COLO668 (cell line): ENCODE measurements at regions not wholly inside any gene's neighbourhood (a gene's known extent, or its start where the extent isn't known, plus 50 kb on each side); places are given as distances from the start of the nearest gene placed in this dataset.
A peak's percentile ranks its signal among the peaks of the same experiment; 100 is the strongest.

Experiments
- DNase-seq: peaks from one replicate; lab custom pipeline; 2025; ENCODE audit not compliant: unreplicated experiment; lab: John Stamatoyannopoulos, UW

DNA sequence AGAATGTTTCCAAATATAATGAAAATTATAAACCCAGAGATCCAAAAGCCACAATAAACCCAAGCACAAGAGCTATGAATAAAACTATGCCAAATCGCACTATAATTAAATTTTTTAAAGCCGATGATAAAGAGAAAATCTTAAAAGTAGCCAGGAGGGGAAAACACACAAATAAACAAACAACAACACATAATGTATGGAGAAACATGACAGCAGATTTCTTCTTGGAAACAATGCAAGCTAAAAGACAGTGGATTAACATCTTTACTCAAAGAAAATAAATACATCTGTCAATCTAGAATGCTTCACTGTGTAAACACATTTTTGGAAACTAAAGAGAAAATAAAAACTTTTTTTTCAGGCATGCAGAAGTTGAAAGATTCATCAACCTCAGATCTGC lies 53.0 kb upstream of the SMOX start:
- DNase-seq, result no peak

DNA sequence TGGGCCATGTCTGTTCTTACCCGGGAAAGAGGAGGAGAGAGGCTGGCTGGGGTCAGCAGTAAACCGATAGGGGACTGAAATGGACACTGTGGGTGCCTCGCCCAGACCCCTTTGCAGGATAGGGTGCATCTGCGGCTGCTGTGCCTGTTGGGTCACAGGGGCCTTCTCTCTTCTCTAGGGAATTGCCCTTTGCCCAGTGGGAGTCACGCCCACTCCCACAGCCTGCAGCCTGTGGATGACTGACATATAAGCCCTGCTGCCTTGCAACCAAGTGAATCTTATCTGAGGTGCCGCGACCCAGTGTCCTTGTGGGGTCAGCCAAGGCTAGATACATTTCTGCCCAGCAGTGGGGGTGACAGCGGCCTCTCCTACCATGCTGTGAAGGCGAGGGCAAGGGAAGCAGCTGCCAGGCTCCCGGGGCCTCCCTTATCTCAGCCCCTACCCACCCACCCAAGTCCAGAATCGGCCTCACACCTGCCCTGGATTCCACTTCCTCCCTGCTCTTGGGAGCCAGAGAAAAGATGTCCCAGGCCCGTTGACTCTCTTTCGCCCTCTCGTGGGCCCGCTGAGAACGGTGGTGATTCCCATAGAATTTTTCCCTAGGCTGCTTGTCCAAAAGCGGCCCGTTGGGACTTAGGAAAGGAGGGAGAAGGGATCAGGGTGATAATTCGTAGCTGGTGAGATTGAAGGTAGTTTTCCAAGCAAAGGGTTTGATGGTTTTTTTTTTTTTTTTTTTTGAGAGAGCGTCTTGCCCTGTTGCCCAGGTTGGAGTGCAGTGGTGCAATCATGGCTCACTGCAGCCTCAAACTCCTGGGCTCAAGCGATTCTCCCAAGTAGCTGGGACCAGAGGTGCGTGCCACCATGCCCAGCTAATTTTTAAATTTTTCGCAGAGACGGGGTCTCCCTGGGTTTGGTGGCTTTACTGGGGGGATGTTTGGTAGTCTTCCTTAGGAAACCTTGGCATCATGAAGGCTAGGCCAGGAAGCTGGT lies 56.8 kb upstream of the SMOX start:
- DNase-seq, result peak; percentile 44

DNA sequence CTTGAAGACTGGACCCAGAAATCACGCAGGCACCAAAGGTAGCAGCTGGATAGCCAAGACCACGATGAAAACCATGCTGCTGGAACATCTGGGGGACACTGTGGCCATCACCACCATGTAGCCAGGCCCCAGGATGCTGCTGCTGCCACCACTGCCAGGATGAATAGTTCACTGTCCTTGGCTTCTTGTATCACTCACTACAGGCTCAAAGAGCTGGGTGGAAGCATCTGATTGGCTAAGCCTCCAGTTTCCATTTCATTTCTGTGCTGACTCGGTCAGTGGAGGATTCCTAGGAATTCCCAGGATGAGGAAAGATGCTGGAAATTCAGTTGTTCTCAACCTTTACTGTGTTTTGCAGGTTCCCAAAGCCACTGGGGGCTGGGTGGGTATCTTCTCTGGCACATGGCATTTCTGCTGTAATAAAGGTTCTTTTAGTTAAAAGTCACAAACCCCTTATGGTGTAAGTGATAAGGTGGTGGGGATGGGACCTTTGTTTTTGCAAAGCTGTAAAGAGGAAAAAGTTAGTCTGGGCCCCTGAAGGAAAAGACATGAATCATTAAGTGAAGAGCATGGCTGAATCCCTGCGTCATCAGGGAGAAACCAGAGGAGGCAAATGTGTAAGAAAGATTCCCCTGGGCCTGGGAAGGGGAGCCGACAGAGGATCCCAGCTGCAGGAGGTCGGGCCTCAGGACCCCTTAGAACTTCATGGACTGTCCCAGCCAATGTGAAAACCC lies 57.7 kb upstream of the SMOX start:
- no peak for DNase-seq

- no peak for DNase-seq
Observed at GRCh38 chr20:4089756-4090487, 58.7 kb upstream of the SMOX start.

- DNase-seq, result no peak
Observed at GRCh38 chr20:4088766-4089165, 59.9 kb upstream of the SMOX start.

DNA sequence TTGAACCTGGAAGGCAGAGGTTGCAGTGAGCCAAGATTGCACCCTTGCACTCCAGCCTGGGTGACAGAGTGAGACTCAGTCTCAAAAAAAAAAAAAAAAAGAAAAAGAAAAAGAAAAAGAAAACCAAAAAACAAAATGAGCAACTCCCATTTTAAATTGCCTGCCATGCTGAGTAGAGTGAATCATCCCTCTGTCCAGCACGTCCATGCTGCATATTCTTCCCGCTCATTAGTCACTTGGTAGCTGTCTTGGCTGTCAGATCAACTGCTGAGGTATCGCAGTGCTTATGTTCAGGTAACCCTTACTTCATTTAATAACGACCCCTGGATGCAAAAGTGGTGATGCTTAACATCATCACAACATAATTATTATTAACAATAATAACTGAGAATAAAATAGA lies 60.7 kb upstream of the SMOX start:
- DNase-seq, result no peak

GRCh38 chr20:4086771-4087687 lies 61.6 kb upstream of the SMOX start:
- DNase-seq, result no peak

DNA sequence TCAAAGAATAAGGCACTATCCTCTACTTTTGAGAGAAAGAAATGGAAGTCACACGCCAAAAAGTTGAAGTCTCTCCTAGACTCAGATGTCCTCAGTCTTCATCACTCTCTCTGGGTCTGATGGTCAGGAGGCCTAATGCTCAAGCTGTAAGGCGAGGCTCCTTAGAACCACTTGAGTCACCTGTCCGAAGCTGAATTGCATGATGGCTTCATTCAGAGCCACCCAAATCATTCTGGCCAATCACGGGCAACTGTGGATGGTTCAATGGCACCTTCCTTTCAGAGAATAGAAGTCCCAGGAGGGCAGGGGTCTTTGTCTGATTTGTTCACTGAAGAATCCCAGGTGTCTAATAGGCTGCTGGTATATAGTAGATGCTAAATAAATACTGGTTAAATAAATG lies 63.9 kb upstream of the SMOX start:
- no peak for DNase-seq

GRCh38 chr20:4084096-4084495 lies 64.5 kb upstream of the SMOX start:
- DNase-seq, result no peak

DNA sequence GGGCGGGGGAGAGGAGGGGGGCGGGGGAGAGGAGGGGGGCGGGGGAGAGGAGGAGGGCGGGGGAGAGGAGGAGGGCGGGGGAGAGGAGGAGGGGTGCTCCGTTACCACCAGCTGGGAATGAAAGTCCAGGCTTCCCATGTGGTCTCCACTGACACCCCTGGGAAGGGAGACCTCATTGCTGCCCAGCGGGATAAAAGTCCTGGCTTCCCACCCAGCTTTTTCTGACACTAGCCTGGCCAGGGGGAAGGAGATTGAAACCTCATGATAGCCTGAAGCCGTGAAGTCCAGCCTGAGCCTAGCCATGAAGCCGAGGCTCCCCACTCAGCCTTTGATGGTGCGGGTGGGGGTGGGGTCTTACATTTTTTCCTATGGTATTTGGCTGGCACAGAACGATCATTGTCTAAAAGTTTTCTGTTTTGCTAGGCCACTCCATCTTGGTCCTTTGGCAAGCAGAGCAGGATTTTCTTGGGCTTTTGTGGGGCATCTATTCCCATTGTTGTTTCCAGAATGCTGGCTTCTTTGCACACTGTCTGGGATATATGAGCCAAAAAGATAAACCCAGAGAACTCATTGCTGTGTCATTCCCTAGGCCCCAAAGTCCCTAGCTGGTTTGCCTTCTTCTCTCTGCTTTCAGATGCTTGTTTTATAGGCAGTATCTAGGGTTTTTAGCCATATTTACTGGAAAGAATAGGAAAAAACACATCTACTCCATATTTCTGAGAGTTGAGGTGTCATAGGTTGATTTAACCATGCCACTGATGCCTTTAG lies 65.3 kb upstream of the SMOX start:
- no peak for DNase-seq

- no peak for DNase-seq
Observed at GRCh38 chr20:4082406-4083097, 66.1 kb upstream of the SMOX start.

DNA sequence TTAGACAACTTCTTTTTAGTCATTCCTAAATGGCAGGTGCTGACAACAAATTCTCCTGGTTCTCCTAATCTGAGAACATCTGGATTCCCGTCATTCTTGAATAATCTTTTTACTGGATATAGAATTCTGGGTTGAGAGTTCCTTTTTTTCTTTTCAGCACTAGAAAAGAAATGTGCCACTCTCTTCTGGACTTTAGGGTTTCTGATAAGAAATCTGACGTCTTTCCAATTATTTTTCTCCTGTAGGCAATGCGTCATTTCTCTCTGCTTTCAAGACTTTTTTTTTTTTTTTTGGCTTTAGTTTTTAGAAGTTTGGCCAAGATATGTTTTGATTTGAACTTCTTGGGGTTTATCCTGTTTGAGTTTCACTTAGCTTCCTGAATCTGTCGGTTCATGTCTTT lies 66.1 kb upstream of the RNF24 start:
- DNase-seq, result no peak

DNA sequence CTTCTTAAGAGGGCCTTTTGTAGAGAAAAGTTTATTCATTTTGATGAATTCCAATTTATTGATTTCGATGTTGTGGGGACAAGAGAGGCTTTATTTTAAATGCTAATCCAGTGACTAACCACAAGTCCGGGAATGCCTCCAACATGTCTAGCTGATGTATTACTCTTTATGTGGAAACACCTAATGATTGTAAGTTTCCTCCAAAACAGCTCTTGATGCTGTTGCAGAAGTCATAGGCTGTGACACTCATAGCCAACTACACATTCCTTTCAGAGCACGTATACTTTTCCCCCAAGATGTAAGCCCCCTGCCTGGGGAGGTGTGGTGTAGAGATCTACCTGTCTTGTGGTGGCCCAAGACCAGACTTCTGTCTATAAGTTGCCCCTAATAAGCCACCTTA lies 61.3 kb upstream of the RNF24 start:
- no peak for DNase-seq

GRCh38 chr20:4076033-4076432 lies 60.7 kb upstream of the RNF24 start:
- DNase-seq, result no peak

- no peak for DNase-seq
Observed at GRCh38 chr20:4074877-4075455, 59.6 kb upstream of the RNF24 start.

GRCh38 chr20:4073852-4074741 lies 58.7 kb upstream of the RNF24 start:
- no peak for DNase-seq

DNA sequence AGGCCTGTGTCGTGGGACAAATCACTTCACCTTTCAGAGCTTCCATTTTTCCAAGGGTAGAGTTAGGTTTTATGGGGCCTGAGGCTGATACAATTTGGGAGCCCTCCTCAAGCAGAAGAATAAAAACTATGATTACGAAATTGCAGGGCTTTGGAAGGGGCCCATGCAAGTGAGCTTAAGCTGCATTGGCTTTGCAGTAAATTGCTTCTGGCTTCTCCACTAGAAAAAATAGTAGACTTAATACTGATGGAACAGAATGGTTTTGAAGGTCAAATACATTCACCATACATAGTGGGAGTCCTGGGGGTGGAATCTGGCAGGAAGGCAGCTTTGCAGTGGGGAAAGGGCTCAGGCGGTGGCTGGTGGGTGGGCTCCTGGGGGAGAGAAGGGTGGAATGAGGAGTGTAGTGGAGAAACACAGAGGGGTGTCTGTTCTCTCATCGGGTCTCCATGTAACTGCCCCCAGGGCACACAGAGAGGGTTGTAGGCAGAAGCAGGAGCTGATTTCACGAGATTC lies 55.9 kb upstream of the RNF24 start:
- DNase-seq, result no peak
